Endothelial cell of umbilical vein (primary cell): ENCODE measurements at regions not wholly inside any gene's neighbourhood (a gene's known extent, or its start where the extent isn't known, plus 50 kb on each side); places are given as distances from the start of the nearest gene placed in this dataset.

Source experiments
- CTCF ChIP-seq, 2 donors: IDR thresholded peaks; 1 replicate in 1 of 2; 2 replicates in 1 of 2; pipeline ENCODE4 v1.5.1; 2011; ENCODE audit warnings: low read length in 2 of 2, mild to moderate bottlenecking in 2 of 2, moderate library complexity in 2 of 2, control low read depth in 1 of 2, inconsistent platforms in 1 of 2, low read depth in 1 of 2; ENCODE audit not compliant: insufficient read depth in 1 of 2; ENCODE audit errors: extremely low read depth in 1 of 2
- POLR2A ChIP-seq: IDR thresholded peaks from 2 replicates; pipeline ENCODE4 v1.6.1; 2012; ENCODE audit warnings: low read depth, mild to moderate bottlenecking, control low read depth, low read length
- POLR2AphosphoS5 ChIP-seq: IDR thresholded peaks from 2 replicates; pipeline ENCODE4 v1.6.1; 2012; ENCODE audit warnings: low read depth, mild to moderate bottlenecking, control low read depth, low read length, moderate library complexity; ENCODE audit not compliant: insufficient read depth

- TF ChIP-seq CTCF (IDR thresholded peaks at IDR 0.05; ENCODE audit: extremely low read depth in 1 of 2, insufficient read depth in 1 of 2, low read depth in 1 of 2, low read length in 2 of 2) (no peak), POLR2AphosphoS5 (no peak), POLR2A (no peak)
Observed at GRCh38 chr2:147538088-147538487, 306.7 kb upstream of the ACVR2A start.
